ENCODE measurements at regions not wholly inside any gene's neighbourhood (a gene's known extent, or its start where the extent isn't known, plus 50 kb on each side); places are given as distances from the start of the nearest gene placed in this dataset.

DNA sequence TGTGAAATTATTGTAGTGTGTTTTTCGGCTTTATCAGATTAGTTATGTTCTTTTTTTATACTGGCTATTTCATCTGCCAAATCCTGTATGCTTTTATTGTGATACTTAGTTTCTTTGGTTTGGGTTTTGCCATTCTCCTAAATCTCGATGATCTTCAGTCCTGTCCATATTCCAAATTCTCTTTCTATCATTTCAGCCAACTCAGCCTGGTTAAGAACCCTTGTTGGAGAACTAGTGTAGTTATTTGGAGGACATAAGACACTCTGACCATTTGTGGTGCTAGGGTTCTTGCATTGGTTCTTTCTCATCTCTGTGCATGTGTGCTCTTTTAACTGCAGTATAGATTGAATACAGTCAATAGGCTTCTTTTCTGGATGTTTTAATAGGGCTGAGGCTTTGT, 187.0 kb upstream of the CCNH start (continued):
- TF ChIP-seq, protein P1, sequence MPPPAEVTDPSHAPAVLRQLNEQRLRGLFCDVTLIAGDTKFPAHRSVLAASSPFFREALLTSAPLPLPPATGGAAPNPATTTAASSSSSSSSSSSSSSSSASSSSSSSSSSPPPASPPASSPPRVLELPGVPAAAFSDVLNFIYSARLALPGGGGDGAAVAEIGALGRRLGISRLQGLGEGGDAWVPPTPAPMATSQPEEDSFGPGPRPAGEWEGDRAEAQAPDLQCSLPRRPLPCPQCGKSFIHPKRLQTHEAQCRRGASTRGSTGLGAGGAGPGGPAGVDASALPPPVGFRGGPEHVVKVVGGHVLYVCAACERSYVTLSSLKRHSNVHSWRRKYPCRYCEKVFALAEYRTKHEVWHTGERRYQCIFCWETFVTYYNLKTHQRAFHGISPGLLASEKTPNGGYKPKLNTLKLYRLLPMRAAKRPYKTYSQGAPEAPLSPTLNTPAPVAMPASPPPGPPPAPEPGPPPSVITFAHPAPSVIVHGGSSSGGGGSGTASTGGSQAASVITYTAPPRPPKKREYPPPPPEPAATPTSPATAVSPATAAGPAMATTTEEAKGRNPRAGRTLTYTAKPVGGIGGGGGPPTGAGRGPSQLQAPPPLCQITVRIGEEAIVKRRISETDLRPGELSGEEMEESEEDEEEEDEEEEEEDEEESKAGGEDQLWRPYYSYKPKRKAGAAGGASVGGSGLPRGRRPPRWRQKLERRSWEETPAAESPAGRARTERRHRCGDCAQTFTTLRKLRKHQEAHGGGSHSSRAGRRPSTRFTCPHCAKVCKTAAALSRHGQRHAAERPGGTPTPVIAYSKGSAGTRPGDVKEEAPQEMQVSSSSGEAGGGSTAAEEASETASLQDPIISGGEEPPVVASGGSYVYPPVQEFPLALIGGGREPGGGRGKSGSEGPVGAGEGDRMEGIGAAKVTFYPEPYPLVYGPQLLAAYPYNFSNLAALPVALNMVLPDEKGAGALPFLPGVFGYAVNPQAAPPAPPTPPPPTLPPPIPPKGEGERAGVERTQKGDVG (CRISPR knock-in tag; IDR thresholded peaks at IDR 0.05), result no peak
- TF ChIP-seq, protein P2, sequence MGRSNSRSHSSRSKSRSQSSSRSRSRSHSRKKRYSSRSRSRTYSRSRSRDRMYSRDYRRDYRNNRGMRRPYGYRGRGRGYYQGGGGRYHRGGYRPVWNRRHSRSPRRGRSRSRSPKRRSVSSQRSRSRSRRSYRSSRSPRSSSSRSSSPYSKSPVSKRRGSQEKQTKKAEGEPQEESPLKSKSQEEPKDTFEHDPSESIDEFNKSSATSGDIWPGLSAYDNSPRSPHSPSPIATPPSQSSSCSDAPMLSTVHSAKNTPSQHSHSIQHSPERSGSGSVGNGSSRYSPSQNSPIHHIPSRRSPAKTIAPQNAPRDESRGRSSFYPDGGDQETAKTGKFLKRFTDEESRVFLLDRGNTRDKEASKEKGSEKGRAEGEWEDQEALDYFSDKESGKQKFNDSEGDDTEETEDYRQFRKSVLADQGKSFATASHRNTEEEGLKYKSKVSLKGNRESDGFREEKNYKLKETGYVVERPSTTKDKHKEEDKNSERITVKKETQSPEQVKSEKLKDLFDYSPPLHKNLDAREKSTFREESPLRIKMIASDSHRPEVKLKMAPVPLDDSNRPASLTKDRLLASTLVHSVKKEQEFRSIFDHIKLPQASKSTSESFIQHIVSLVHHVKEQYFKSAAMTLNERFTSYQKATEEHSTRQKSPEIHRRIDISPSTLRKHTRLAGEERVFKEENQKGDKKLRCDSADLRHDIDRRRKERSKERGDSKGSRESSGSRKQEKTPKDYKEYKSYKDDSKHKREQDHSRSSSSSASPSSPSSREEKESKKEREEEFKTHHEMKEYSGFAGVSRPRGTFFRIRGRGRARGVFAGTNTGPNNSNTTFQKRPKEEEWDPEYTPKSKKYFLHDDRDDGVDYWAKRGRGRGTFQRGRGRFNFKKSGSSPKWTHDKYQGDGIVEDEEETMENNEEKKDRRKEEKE (IDR thresholded peaks at IDR 0.05), result no peak
- TF ChIP-seq NFIC (IDR thresholded peaks at IDR 0.05; ENCODE audit: low read depth, low read length) (no peak), RBBP5 (conservative IDR thresholded peaks at IDR 0.05) (no peak), TCF7 (IDR thresholded peaks at IDR 0.05; ENCODE audit: borderline replicate concordance) (no peak), ETV6 (conservative IDR thresholded peaks at IDR 0.05 in 1 of 2, IDR thresholded peaks at IDR 0.05 in 1 of 2; ENCODE audit: borderline replicate concordance in 1 of 2, low read depth in 1 of 2) (no peak), RAD21 (IDR thresholded peaks at IDR 0.05; ENCODE audit: insufficient read depth, low read depth, low read length) (no peak), HCFC1 (IDR thresholded peaks at IDR 0.05; ENCODE audit: low read length) (no peak), RELA (IDR thresholded peaks at IDR 0.05; ENCODE audit: borderline replicate concordance, partially characterized antibody) (no peak), CREB1 (IDR thresholded peaks at IDR 0.05; ENCODE audit: low read depth) (no peak)

Data from GM12878 (cell line).